ENCODE measurements at regions not wholly inside any gene's neighbourhood (a gene's known extent, or its start where the extent isn't known, plus 50 kb on each side); places are given as distances from the start of the nearest gene placed in this dataset.

DNA sequence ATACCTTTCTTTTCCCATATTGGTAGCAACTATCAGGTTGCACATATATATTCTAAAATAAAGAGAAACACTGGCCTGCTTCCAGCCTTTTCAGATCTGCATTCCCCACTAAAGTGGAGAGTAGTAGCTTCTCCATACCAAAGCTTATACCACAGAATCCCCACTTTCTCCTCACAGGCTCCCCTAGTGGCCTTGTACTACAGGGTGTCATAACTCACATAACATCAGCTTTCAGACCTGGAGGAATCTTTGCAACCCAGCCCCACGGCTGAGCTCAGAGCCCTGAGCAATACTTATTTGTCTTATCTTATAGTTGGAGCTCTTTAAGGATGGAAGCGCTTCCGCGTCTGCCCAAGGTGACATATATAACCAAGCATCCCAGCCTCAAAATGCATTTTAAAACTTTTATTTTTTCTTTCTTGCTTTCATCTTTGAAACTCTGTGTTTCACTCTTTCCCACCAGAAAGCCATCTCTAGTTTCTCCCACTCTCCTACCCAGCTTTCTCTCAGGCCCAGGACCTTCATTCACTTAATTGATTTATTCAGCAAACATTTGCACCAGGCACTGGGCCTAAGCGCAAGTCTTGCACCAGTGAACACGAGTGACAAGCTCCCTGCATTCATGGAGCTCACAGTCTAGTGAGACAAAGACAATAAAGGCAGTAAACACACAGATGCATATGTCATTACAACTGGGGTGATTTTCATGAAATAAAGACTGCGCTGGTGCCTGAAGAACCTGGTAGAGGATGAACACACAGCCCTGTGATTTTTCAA lies 254.7 kb downstream of the IPO8 start:
- Histone ChIP-seq H3K4me3 (ENCODE audit: control extremely low read depth in 1 of 5, extremely low read depth in 1 of 5, insufficient read depth in 1 of 5, low read depth in 2 of 5, low read length in 4 of 5) (no peak overlapping the region), H3K27ac (ENCODE audit: low read length in 2 of 2) (no peak overlapping the region), H3K9me3 (ENCODE audit: control extremely low read depth in 1 of 3, control insufficient read depth in 2 of 3, insufficient read depth in 1 of 3, low read length in 2 of 3) (no peaks in the 10 kb centered on the region), H3K27me3 (replicated peaks in 1 of 4; ENCODE audit: control extremely low read depth in 1 of 4, control insufficient read depth in 3 of 4, insufficient read depth in 4 of 4, low read length in 3 of 4) (no peaks in the 10 kb centered on the region), H3K79me2 (ENCODE audit: control insufficient read depth, insufficient read depth, low read length) (no peaks in the 10 kb centered on the region), H3K4me1 (ENCODE audit: control insufficient read depth in 2 of 2, insufficient read depth in 2 of 2, low read length in 2 of 2) (no peaks in the 10 kb centered on the region), H3K4me2 (replicated peaks; ENCODE audit: low read depth, low read length, poor library complexity, severe bottlenecking) (no peak overlapping the region), H3K36me3 (replicated peaks in 1 of 2; ENCODE audit: control extremely low read depth in 1 of 2, control insufficient read depth in 1 of 2, extremely low read depth in 1 of 2, insufficient read depth in 2 of 2, low read length in 1 of 2) (no peaks in the 10 kb centered on the region), H4K20me1 (ENCODE audit: control insufficient read depth, insufficient read depth, low read length, poor library complexity, severe bottlenecking) (no peaks in the 10 kb centered on the region), H2AFZ (ENCODE audit: insufficient read depth, low read depth, low read length, poor library complexity, severe bottlenecking) (no peak overlapping the region), H3K9ac (ENCODE audit: low read length) (no peak overlapping the region)
- Mint-ChIP-seq H3K4me1 (no peaks in the 10 kb centered on the region), H3K27me3 (no peaks in the 10 kb centered on the region), H3K4me3 (no peak overlapping the region), H3K27ac (no peak overlapping the region), H3K9me3 (ENCODE audit: insufficient read depth) (peaks cover 2% of the 10 kb centered on the region)
- WGBS (ENCODE audit: insufficient coverage): 93% methylated on average over 2 of the region's 7 CpGs
- CTCF ChIA-PET: no interaction called here
- ATAC-seq (ENCODE audit: low read depth) (no peak), DNase-seq (no peak)
- intact Hi-C loops (cut with micrococcal nuclease): no loop called here
- no peak for TF ChIP-seq EZH2 (IDR thresholded peaks at IDR 0.05; ENCODE audit: borderline replicate concordance, insufficient read depth, low read depth, low read length, poor library complexity, severe bottlenecking)
- TF ChIP-seq, protein P1, sequence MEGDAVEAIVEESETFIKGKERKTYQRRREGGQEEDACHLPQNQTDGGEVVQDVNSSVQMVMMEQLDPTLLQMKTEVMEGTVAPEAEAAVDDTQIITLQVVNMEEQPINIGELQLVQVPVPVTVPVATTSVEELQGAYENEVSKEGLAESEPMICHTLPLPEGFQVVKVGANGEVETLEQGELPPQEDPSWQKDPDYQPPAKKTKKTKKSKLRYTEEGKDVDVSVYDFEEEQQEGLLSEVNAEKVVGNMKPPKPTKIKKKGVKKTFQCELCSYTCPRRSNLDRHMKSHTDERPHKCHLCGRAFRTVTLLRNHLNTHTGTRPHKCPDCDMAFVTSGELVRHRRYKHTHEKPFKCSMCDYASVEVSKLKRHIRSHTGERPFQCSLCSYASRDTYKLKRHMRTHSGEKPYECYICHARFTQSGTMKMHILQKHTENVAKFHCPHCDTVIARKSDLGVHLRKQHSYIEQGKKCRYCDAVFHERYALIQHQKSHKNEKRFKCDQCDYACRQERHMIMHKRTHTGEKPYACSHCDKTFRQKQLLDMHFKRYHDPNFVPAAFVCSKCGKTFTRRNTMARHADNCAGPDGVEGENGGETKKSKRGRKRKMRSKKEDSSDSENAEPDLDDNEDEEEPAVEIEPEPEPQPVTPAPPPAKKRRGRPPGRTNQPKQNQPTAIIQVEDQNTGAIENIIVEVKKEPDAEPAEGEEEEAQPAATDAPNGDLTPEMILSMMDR (IDR thresholded peaks at IDR 0.05): no peak
- POLR2A ChIA-PET: no interaction called here

GRCh38 chr12:30439201-30439600 lies 256.5 kb downstream of the IPO8 start:
- H3K27me3 Mint-ChIP-seq: no peaks in the 10 kb centered on the region
- Histone ChIP-seq H3K4me1 (ENCODE audit: control insufficient read depth in 2 of 2, insufficient read depth in 2 of 2, low read length in 2 of 2) (no peaks in the 10 kb centered on the region), H3K79me2 (ENCODE audit: control insufficient read depth, insufficient read depth, low read length) (no peaks in the 10 kb centered on the region), H3K9me3 (ENCODE audit: control extremely low read depth in 1 of 3, control insufficient read depth in 2 of 3, insufficient read depth in 1 of 3, low read length in 2 of 3) (no peaks in the 10 kb centered on the region), H4K20me1 (ENCODE audit: control insufficient read depth, insufficient read depth, low read length, poor library complexity, severe bottlenecking) (no peaks in the 10 kb centered on the region), H3K27ac (ENCODE audit: low read length in 2 of 2) (no peak overlapping the region), H2AFZ (ENCODE audit: insufficient read depth, low read depth, low read length, poor library complexity, severe bottlenecking) (no peak overlapping the region), H3K27me3 (replicated peaks in 1 of 4; ENCODE audit: control extremely low read depth in 1 of 4, control insufficient read depth in 3 of 4, insufficient read depth in 4 of 4, low read length in 3 of 4) (no peaks in the 10 kb centered on the region), H3K4me3 (ENCODE audit: control extremely low read depth in 1 of 5, extremely low read depth in 1 of 5, insufficient read depth in 1 of 5, low read depth in 2 of 5, low read length in 4 of 5) (no peak overlapping the region), H3K4me2 (replicated peaks; ENCODE audit: low read depth, low read length, poor library complexity, severe bottlenecking) (no peak overlapping the region), H3K9ac (ENCODE audit: low read length) (no peak overlapping the region), H3K36me3 (replicated peaks in 1 of 2; ENCODE audit: control extremely low read depth in 1 of 2, control insufficient read depth in 1 of 2, extremely low read depth in 1 of 2, insufficient read depth in 2 of 2, low read length in 1 of 2) (no peaks in the 10 kb centered on the region)
- H3K4me3 Mint-ChIP-seq: no peak overlapping the region
- ChIA-PET CTCF (no interaction called here), POLR2A (no interaction called here)
- DNase-seq: no peak
- H3K9me3 Mint-ChIP-seq (ENCODE audit: insufficient read depth): peaks cover 2% of the 10 kb centered on the region
- H3K4me1 Mint-ChIP-seq: no peaks in the 10 kb centered on the region
- no peak overlapping the region for H3K27ac Mint-ChIP-seq
- no peak for ATAC-seq (ENCODE audit: low read depth)
- intact Hi-C loops (cut with micrococcal nuclease): no loop called here
- 72% methylated on average over 4 of the region's 4 CpGs for WGBS (ENCODE audit: insufficient coverage)
- TF ChIP-seq, protein P1 (IDR thresholded peaks at IDR 0.05): no peak
- no peak for TF ChIP-seq EZH2 (IDR thresholded peaks at IDR 0.05; ENCODE audit: borderline replicate concordance, insufficient read depth, low read depth, low read length, poor library complexity, severe bottlenecking)
